ENCODE measurements at regions not wholly inside any gene's neighbourhood (a gene's known extent, or its start where the extent isn't known, plus 50 kb on each side); places are given as distances from the start of the nearest gene placed in this dataset.

GRCh38 chr6:28814032-28814976, 109.5 kb downstream of the TRIM27 start:
- intact Hi-C loops (cut with DNase I) = no loop called here
- DNase-seq (ENCODE audit: extremely low spot score in 2 of 2) = no peak
- no peak overlapping the region for H3K27ac ChIP-seq
- TF ChIP-seq POLR2AphosphoS5 (IDR thresholded peaks at IDR 0.05; ENCODE audit: insufficient read depth in 1 of 2, low read depth in 1 of 2) = no peak
- no peak for TF ChIP-seq POLR2A (IDR thresholded peaks at IDR 0.05)
- TF ChIP-seq CTCF (IDR thresholded peaks at IDR 0.05) = no peak
- no peaks in the 10 kb centered on the region for H3K36me3 ChIP-seq
- peaks cover 10% of the 10 kb centered on the region for H3K27me3 ChIP-seq
- H3K9me3 ChIP-seq = no peaks in the 10 kb centered on the region
- H3K4me3 ChIP-seq = no peak overlapping the region
- H3K4me1 ChIP-seq = peaks cover 6% of the 10 kb centered on the region

DNA sequence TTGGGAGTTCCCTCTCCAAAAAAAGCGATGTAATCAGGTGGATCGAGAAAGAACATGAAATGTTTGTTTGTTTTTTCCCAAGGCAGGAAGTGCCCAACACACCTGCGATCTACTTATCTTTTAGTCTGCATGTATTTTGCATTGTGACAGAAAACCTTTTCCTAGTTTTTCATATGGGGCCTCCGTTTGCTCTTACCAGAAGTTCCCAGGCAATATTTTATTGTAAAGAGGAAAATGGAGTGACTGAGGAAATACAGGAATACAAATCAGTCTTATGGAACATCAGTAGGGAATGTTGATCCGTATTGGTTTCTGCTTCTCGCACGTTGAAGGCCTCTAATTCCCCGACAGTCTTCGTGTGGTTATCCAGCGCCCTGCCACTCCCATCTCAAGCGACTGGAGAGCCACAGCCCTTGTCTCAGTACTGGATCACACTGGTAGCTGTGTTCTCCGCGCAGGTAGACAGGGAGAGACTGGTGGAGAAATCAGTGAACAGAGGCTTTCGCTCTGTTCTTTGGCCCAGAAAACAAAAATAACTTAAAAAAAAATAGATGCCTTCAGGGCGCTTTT, 107.4 kb downstream of the TRIM27 start:
- Histone ChIP-seq H3K36me3 (no peaks in the 10 kb centered on the region), H3K27ac (no peak overlapping the region), H3K27me3 (peaks cover 6% of the 10 kb centered on the region), H3K4me3 (no peak overlapping the region), H3K4me1 (peaks cover 6% of the 10 kb centered on the region), H3K9me3 (no peaks in the 10 kb centered on the region)
- no peak for DNase-seq (ENCODE audit: extremely low spot score in 2 of 2)
- no peak for TF ChIP-seq POLR2A (IDR thresholded peaks at IDR 0.05)
- no peak for TF ChIP-seq CTCF (IDR thresholded peaks at IDR 0.05)
- TF ChIP-seq POLR2AphosphoS5 (IDR thresholded peaks at IDR 0.05; ENCODE audit: insufficient read depth in 1 of 2, low read depth in 1 of 2) = no peak
- intact Hi-C loops (cut with DNase I) = no loop called here

GRCh38 chr6:28816909-28817807, 106.6 kb downstream of the TRIM27 start:
- Histone ChIP-seq H3K9me3 (no peaks in the 10 kb centered on the region), H3K27ac (no peak overlapping the region), H3K27me3 (peaks cover 6% of the 10 kb centered on the region), H3K4me3 (no peak overlapping the region), H3K4me1 (peaks cover 6% of the 10 kb centered on the region), H3K36me3 (no peaks in the 10 kb centered on the region)
- intact Hi-C loops (cut with DNase I) = no loop called here
- DNase-seq (ENCODE audit: extremely low spot score in 2 of 2) = no peak
- TF ChIP-seq POLR2A (IDR thresholded peaks at IDR 0.05) = no peak
- no peak for TF ChIP-seq CTCF (IDR thresholded peaks at IDR 0.05)
- no peak for TF ChIP-seq POLR2AphosphoS5 (IDR thresholded peaks at IDR 0.05; ENCODE audit: insufficient read depth in 1 of 2, low read depth in 1 of 2)

GRCh38 chr6:28817808-28818145, 106.0 kb downstream of the TRIM27 start:
- intact Hi-C loops (cut with DNase I) = no loop called here
- H3K4me1 ChIP-seq = peaks cover 6% of the 10 kb centered on the region
- no peak overlapping the region for H3K4me3 ChIP-seq
- no peak overlapping the region for H3K27ac ChIP-seq
- H3K36me3 ChIP-seq = no peaks in the 10 kb centered on the region
- H3K9me3 ChIP-seq = no peaks in the 10 kb centered on the region
- TF ChIP-seq POLR2AphosphoS5 (IDR thresholded peaks at IDR 0.05; ENCODE audit: insufficient read depth in 1 of 2, low read depth in 1 of 2) = no peak
- TF ChIP-seq CTCF (IDR thresholded peaks at IDR 0.05) = no peak
- TF ChIP-seq POLR2A (IDR thresholded peaks at IDR 0.05) = no peak
- peaks cover 6% of the 10 kb centered on the region for H3K27me3 ChIP-seq
- no peak for DNase-seq (ENCODE audit: extremely low spot score in 2 of 2)
